IMR-90 (cell line): ENCODE measurements at regions not wholly inside any gene's neighbourhood (a gene's known extent, or its start where the extent isn't known, plus 50 kb on each side); places are given as distances from the start of the nearest gene placed in this dataset.

ENCODE experiments used
- ATAC-seq: fragments of 200-7000 bp; cut with Tn5 transposase; 2 replicates; pipeline ENCODE4 v1.9.1; 2020; ENCODE audit warnings: low read depth, mild to moderate bottlenecking, moderate library complexity
- BruUV-seq: library from RNA; stranded (reverse); fragments of 400-500 nt; replicated peaks from 2 replicates; lab custom pipeline; 2021; lab: Mats Ljungman, UMichigan
- CTCF ChIA-PET: fragments of 300-600 bp; formaldehyde crosslinking; extraction: SDS; loops from one replicate; lab custom pipeline; 2021; ENCODE audit warnings: antibody characterized with exemption; lab: Yijun Ruan, JAX
- POLR2A ChIA-PET: fragments of 300-600 bp; sonication (Branson Sonifier 250); formaldehyde crosslinking; loops from one replicate; lab custom pipeline; 2022; ENCODE audit warnings: antibody characterized with exemption; ENCODE audit not compliant: unreplicated experiment; lab: Charles Lee
- DNase-seq: peaks from one replicate; pipeline ENCODE4 v3.0.0; 2013
- H2AFZ ChIP-seq: replicated peaks from 2 replicates; pipeline ENCODE3; 2013; ENCODE audit warnings: low read length, mild to moderate bottlenecking; ENCODE audit not compliant: poor library complexity
- H2AK5ac ChIP-seq: 2 replicates; pipeline ENCODE4 v1.6.1; 2013; ENCODE audit warnings: low read depth, low read length, inconsistent platforms
- H2AK9ac ChIP-seq: replicated peaks from 2 replicates; pipeline ENCODE3; 2013; ENCODE audit warnings: mild to moderate bottlenecking, low read depth, low read length, moderate library complexity; ENCODE audit not compliant: poor library complexity
- H2BK120ac ChIP-seq: 2 replicates; pipeline ENCODE4 v1.6.1; 2013; ENCODE audit warnings: low read depth, low read length, inconsistent platforms
- H2BK15ac ChIP-seq: 3 replicates; pipeline ENCODE4 v1.6.1; 2013; ENCODE audit warnings: low read depth, low read length, inconsistent platforms
- H2BK20ac ChIP-seq: 2 replicates; pipeline ENCODE4 v1.6.1; 2013; ENCODE audit warnings: low read depth, mild to moderate bottlenecking, inconsistent platforms, low read length, moderate library complexity
- H2BK5ac ChIP-seq: 2 replicates; pipeline ENCODE4 v1.6.1; 2013; ENCODE audit warnings: mild to moderate bottlenecking, low read depth, low read length, inconsistent platforms; ENCODE audit not compliant: poor library complexity, severe bottlenecking
- H3K14ac ChIP-seq: replicated peaks from 2 replicates; pipeline ENCODE4 v1.6.1; 2013; ENCODE audit warnings: low read depth, low read length, inconsistent platforms
- H3K18ac ChIP-seq: 2 replicates; pipeline ENCODE4 v1.6.1; 2013; ENCODE audit warnings: low read depth, low read length, control low read depth
- H3K23ac ChIP-seq: 2 replicates; pipeline ENCODE4 v1.6.1; 2013; ENCODE audit warnings: low read depth, low read length, inconsistent platforms
- H3K27ac ChIP-seq: 2 replicates; pipeline ENCODE4 v1.5.1; 2013; ENCODE audit warnings: mild to moderate bottlenecking, control low read depth, low read length; ENCODE audit not compliant: insufficient read depth
- H3K27me3 ChIP-seq: 2 replicates; pipeline ENCODE4 v1.6.1; 2013; ENCODE audit warnings: low read length; ENCODE audit not compliant: control insufficient read depth, insufficient read depth
- H3K36me3 ChIP-seq: 2 replicates; pipeline ENCODE4 v1.6.1; 2013; ENCODE audit warnings: low read length, mixed read lengths; ENCODE audit not compliant: control insufficient read depth, insufficient read depth
- H3K4ac ChIP-seq: 2 replicates; pipeline ENCODE4 v1.6.1; 2013; ENCODE audit warnings: low read depth, low read length, inconsistent platforms
- H3K4me1 ChIP-seq: 2 replicates; pipeline ENCODE4 v1.6.1; 2013; ENCODE audit warnings: low read length, mixed read lengths; ENCODE audit not compliant: control insufficient read depth, insufficient read depth
- H3K4me2 ChIP-seq: 2 replicates; pipeline ENCODE4 v1.6.1; 2013; ENCODE audit warnings: low read depth, mild to moderate bottlenecking, control low read depth, low read length, moderate library complexity
- H3K4me3 ChIP-seq: 2 replicates; pipeline ENCODE4 v1.5.1; 2013; ENCODE audit warnings: low read depth, mild to moderate bottlenecking, control low read depth, low read length, moderate library complexity; ENCODE audit not compliant: insufficient read depth
- H3K56ac ChIP-seq: 2 replicates; pipeline ENCODE4 v1.6.1; 2013; ENCODE audit warnings: low read length, inconsistent platforms; ENCODE audit not compliant: insufficient read depth; ENCODE audit errors: extremely low read depth
- H3K79me1 ChIP-seq, 2 experiments: 2 replicates each; pipeline ENCODE4 v1.6.1; 2013; ENCODE audit warnings: low read length in 2 of 2, inconsistent platforms in 1 of 2, low read depth in 1 of 2
- H3K9ac ChIP-seq: 2 replicates; pipeline ENCODE4 v1.6.1; 2013; ENCODE audit warnings: low read depth, low read length, control low read depth
- H3K9me1 ChIP-seq: 2 replicates; pipeline ENCODE4 v1.6.1; 2013; ENCODE audit warnings: low read length, inconsistent platforms; ENCODE audit not compliant: insufficient read depth
- H3K9me3 ChIP-seq: 2 replicates; pipeline ENCODE4 v1.6.1; 2013; ENCODE audit warnings: low read length; ENCODE audit not compliant: control insufficient read depth, insufficient read depth
- H4K20me1 ChIP-seq: 2 replicates; pipeline ENCODE4 v1.6.1; 2013; ENCODE audit warnings: low read length, inconsistent platforms; ENCODE audit not compliant: insufficient read depth
- H4K5ac ChIP-seq: 2 replicates; pipeline ENCODE4 v1.6.1; 2013; ENCODE audit warnings: mild to moderate bottlenecking, low read depth, low read length, control low read depth
- H4K8ac ChIP-seq, 2 experiments: 2 replicates each; pipeline ENCODE4 v1.6.1; 2013; ENCODE audit warnings: low read depth in 2 of 2, low read length in 2 of 2, control low read depth in 1 of 2, inconsistent platforms in 1 of 2
- H4K91ac ChIP-seq: 2 replicates; pipeline ENCODE4 v1.6.1; 2013; ENCODE audit warnings: low read depth, low read length, inconsistent platforms; ENCODE audit not compliant: insufficient read depth
- BHLHE40 ChIP-seq: fragments of 150-350 bp; IDR thresholded peaks from 2 replicates; pipeline ENCODE4 v1.6.1; 2016; ENCODE audit warnings: mild to moderate bottlenecking, low read depth, low read length
- CEBPB ChIP-seq: IDR thresholded peaks from 2 replicates; pipeline ENCODE4 v1.6.1; 2012; ENCODE audit warnings: low read depth, low read length, improper control_type of control experiment
- CHD1 ChIP-seq: IDR thresholded peaks from 2 replicates; pipeline ENCODE4 v1.6.1; 2012; ENCODE audit warnings: low read depth, low read length, improper control_type of control experiment
- CTCF ChIP-seq: conservative IDR thresholded peaks from 2 replicates; pipeline ENCODE4 v1.5.1; 2012; ENCODE audit warnings: mild to moderate bottlenecking, low read depth, low read length, improper control_type of control experiment
- FOS ChIP-seq: fragments of 150-350 bp; IDR thresholded peaks from 2 replicates; pipeline ENCODE4 v1.6.1; 2016; ENCODE audit warnings: low read depth, low read length
- MAFK ChIP-seq: IDR thresholded peaks from 2 replicates; pipeline ENCODE4 v1.6.1; 2012; ENCODE audit warnings: low read depth, low read length, improper control_type of control experiment
- MAZ ChIP-seq: IDR thresholded peaks from 2 replicates; pipeline ENCODE4 v1.6.1; 2012; ENCODE audit warnings: low read depth, mild to moderate bottlenecking, low read length, improper control_type of control experiment, moderate library complexity, borderline replicate concordance
- MXI1 ChIP-seq: IDR thresholded peaks from 2 replicates; pipeline ENCODE4 v1.6.1; 2012; ENCODE audit warnings: low read depth, mild to moderate bottlenecking, low read length, moderate library complexity, borderline replicate concordance
- NFE2L2 ChIP-seq: fragments of 150-350 bp; IDR thresholded peaks from 2 replicates; pipeline ENCODE4 v1.6.1; 2016; ENCODE audit warnings: low read depth, mild to moderate bottlenecking, low read length
- POLR2A ChIP-seq: IDR thresholded peaks from 2 replicates; pipeline ENCODE4 v1.6.1; 2012; ENCODE audit warnings: mild to moderate bottlenecking, low read depth, low read length
- RAD21 ChIP-seq: IDR thresholded peaks from 2 replicates; pipeline ENCODE4 v1.6.1; 2012; ENCODE audit warnings: low read length, improper control_type of control experiment
- SMC3 ChIP-seq: fragments of 150-350 bp; IDR thresholded peaks from 2 replicates; pipeline ENCODE4 v1.6.1; 2016; ENCODE audit warnings: low read depth, mild to moderate bottlenecking, antibody characterized with exemption, low read length, moderate library complexity
- USF2 ChIP-seq: fragments of 150-350 bp; IDR thresholded peaks from 2 replicates; pipeline ENCODE4 v1.6.1; 2017; ENCODE audit warnings: mild to moderate bottlenecking, antibody characterized with exemption, low read length, low read depth
- WGBS, 2 experiments: methylation state at CpG; one replicate each; pipeline versions ENCODE4 v1.1.5 to v1.1.7; 2013; ENCODE audit warnings: missing lambda C conversion rate in 2 of 2; ENCODE audit not compliant: insufficient read length in 1 of 2; ENCODE audit errors: extremely low coverage in 2 of 2; 5-methylcytosine and 5-hydroxymethylcytosine counted together
- dilution Hi-C: fragments of 300-500 bp; cut with HindIII; formaldehyde crosslinking; loops from one replicate; pipeline ENCODE4 v1.14.3; 2018; ENCODE audit warnings: low sequenced_read_pairs; ENCODE audit not compliant: unreplicated experiment
- in situ Hi-C: fragments of 300-500 bp; cut with MboI; formaldehyde crosslinking; loops from 3 replicates; pipeline ENCODE4 v1.14.3; 2019; ENCODE audit warnings: low sequenced_read_pairs, inconsistent platforms, mixed read lengths
- intact Hi-C: fragments of 100-400 bp; cut with micrococcal nuclease; formaldehyde crosslinking; loops from 2 replicates; pipeline ENCODE4 v1.10.0; 2022
- TF ChIP-seq, protein P1 (sequence below): fragments of 150-350 bp; IDR thresholded peaks from 2 replicates; pipeline ENCODE4 v1.6.1; 2016; ENCODE audit warnings: low read depth, mild to moderate bottlenecking, low read length, moderate library complexity, borderline replicate concordance

GRCh38 chr18:39225373-39225772 is 1659.8 kb upstream of the CELF4 start:
- Histone ChIP-seq H2BK20ac (no peak overlapping the region), H3K27ac (no peak overlapping the region), H3K4ac (no peak overlapping the region), H3K4me1 (no peaks in the 10 kb centered on the region), H3K36me3 (no peaks in the 10 kb centered on the region), H2AK9ac (no peak overlapping the region), H3K14ac (no peak overlapping the region), H4K91ac (no peak overlapping the region), H2BK120ac (no peak overlapping the region), H2BK15ac (no peak overlapping the region), H3K23ac (no peak overlapping the region), H4K20me1 (no peaks in the 10 kb centered on the region), H2AFZ (no peak overlapping the region), H3K9me1 (no peaks in the 10 kb centered on the region), H3K27me3 (no peaks in the 10 kb centered on the region), H3K4me3 (no peak overlapping the region), H3K79me1 (no peaks in the 10 kb centered on the region), H3K9ac (no peak overlapping the region), H3K18ac (no peak overlapping the region), H4K5ac (no peak overlapping the region), H3K4me2 (no peak overlapping the region), H2AK5ac (no peak overlapping the region), H4K8ac (no peak overlapping the region), H2BK5ac (no peak overlapping the region), H3K56ac (no peak overlapping the region), H3K9me3 (no peaks in the 10 kb centered on the region)
- ChIA-PET POLR2A (no interaction called here), CTCF (no interaction called here)
- in situ Hi-C loops (no loop called here), intact Hi-C loops (no loop called here), dilution Hi-C loops (no loop called here)
- ATAC-seq (no peak), DNase-seq (no peak)
- TF ChIP-seq MAZ: no peak
- TF ChIP-seq RAD21: no peak
- TF ChIP-seq FOS: no peak
- TF ChIP-seq BHLHE40: no peak
- TF ChIP-seq SMC3: no peak
- no peak for TF ChIP-seq POLR2A
- no peak for TF ChIP-seq CTCF
- no peak for TF ChIP-seq MAFK
- TF ChIP-seq CHD1: no peak
- TF ChIP-seq MXI1: no peak
- no peak for TF ChIP-seq USF2
- TF ChIP-seq, protein P1, sequence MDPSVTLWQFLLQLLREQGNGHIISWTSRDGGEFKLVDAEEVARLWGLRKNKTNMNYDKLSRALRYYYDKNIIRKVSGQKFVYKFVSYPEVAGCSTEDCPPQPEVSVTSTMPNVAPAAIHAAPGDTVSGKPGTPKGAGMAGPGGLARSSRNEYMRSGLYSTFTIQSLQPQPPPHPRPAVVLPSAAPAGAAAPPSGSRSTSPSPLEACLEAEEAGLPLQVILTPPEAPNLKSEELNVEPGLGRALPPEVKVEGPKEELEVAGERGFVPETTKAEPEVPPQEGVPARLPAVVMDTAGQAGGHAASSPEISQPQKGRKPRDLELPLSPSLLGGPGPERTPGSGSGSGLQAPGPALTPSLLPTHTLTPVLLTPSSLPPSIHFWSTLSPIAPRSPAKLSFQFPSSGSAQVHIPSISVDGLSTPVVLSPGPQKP: no peak
- TF ChIP-seq CEBPB: no peak
- TF ChIP-seq NFE2L2: no peak
- no CpG with 5 or more reads among the region's 1 CpG for WGBS, 2 experiments
- no TSS peak for BruUV-seq
